OCI-LY1 (cell line): ENCODE measurements at regions not wholly inside any gene's neighbourhood (a gene's known extent, or its start where the extent isn't known, plus 50 kb on each side); places are given as distances from the start of the nearest gene placed in this dataset.

ENCODE experiments used
- EZH2 ChIP-seq: fragments of 200-600 bp; sonication (generic), shearing (Covaris generic); IDR thresholded peaks from 2 replicates; pipeline ENCODE4 v1.8.0; 2017; ENCODE audit warnings: borderline replicate concordance, mixed run types, mild to moderate bottlenecking, antibody characterized with exemption, low read length, moderate library complexity, mixed read lengths
- TF ChIP-seq, protein P1 (sequence below): fragments of 200-600 bp; sonication (generic), shearing (Covaris generic); IDR thresholded peaks from 2 replicates; pipeline ENCODE4 v1.5.1; 2017; ENCODE audit warnings: mild to moderate bottlenecking, antibody characterized with exemption, low read length, moderate library complexity, mixed read lengths

DNA sequence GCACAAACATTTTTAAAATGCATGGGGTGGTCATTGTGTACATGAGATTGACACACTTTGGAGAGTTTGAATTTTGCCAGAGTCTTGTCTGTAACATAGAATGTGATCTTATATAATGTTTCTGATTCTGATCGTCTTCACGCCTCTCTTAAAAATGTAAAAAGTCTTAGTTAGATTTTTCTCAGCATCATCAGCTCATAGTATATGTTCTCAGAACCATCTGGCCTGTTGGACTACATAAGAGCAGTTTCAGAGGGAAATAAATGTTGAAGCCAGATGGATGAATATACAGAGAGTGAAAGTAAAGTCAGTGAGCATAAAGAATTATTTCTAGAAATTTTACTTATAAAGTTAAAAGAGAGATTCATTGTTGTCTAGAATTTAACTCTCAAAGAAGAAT is 789.9 kb upstream of the MIR17HG start:
- TF ChIP-seq, protein P1, sequence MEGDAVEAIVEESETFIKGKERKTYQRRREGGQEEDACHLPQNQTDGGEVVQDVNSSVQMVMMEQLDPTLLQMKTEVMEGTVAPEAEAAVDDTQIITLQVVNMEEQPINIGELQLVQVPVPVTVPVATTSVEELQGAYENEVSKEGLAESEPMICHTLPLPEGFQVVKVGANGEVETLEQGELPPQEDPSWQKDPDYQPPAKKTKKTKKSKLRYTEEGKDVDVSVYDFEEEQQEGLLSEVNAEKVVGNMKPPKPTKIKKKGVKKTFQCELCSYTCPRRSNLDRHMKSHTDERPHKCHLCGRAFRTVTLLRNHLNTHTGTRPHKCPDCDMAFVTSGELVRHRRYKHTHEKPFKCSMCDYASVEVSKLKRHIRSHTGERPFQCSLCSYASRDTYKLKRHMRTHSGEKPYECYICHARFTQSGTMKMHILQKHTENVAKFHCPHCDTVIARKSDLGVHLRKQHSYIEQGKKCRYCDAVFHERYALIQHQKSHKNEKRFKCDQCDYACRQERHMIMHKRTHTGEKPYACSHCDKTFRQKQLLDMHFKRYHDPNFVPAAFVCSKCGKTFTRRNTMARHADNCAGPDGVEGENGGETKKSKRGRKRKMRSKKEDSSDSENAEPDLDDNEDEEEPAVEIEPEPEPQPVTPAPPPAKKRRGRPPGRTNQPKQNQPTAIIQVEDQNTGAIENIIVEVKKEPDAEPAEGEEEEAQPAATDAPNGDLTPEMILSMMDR: no peak
- no peak for TF ChIP-seq EZH2
